ENCODE measurements at regions not wholly inside any gene's neighbourhood (a gene's known extent, or its start where the extent isn't known, plus 50 kb on each side); places are given as distances from the start of the nearest gene placed in this dataset.

GRCh38 chr6:28734443-28734959 lies 189.3 kb downstream of the TRIM27 start:
- Histone ChIP-seq H3K4me3 (ENCODE audit: low read length) (no peak overlapping the region), H3K4me2 (ENCODE audit: low read depth, low read length) (no peak overlapping the region)
- no peak for DNase-seq

DNA sequence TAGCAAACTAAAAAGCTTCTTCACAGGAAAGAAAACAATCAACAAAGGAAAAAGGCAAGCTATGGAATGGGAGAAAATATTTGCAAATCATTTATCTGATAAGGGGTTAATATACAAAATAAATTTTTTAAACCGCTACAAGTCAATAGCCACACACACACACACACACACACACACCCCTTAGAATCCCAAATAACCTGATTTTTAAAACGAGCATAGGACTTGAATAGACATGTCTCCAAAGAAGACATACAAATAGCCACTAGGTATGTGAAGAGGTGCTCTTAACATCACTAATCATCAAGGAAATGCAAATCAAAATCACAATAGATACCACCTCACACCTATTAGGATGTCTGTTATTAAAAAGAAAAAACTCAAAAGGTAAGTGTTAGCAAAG lies 187.7 kb downstream of the TRIM27 start:
- H3K27me3 ChIP-seq (replicated peaks; ENCODE audit: insufficient read depth, low read length) = peaks cover 12% of the 10 kb centered on the region
- no peak overlapping the region for H3K27ac ChIP-seq (ENCODE audit: low read length)
- no peak overlapping the region for H3K4me2 ChIP-seq (ENCODE audit: low read depth, low read length)
- H3K4me1 ChIP-seq (ENCODE audit: low read length) = no peaks in the 10 kb centered on the region
- no peaks in the 10 kb centered on the region for H4K20me1 ChIP-seq (ENCODE audit: insufficient read depth, low read length)
- no peak for DNase-seq
- H3K79me2 ChIP-seq (ENCODE audit: low read length) = no peaks in the 10 kb centered on the region
- H3F3A ChIP-seq (ENCODE audit: insufficient read depth, low read length) = no peaks in the 10 kb centered on the region
- no peak overlapping the region for H3K9ac ChIP-seq (ENCODE audit: low read length)
- TF ChIP-seq EZH2 (optimal IDR thresholded peaks at IDR 0.05; ENCODE audit: low read depth, low read length) (no peak), EZH2phosphoT487 (IDR thresholded peaks at IDR 0.05; ENCODE audit: low read length) (no peak)
- TF ChIP-seq, protein P1, sequence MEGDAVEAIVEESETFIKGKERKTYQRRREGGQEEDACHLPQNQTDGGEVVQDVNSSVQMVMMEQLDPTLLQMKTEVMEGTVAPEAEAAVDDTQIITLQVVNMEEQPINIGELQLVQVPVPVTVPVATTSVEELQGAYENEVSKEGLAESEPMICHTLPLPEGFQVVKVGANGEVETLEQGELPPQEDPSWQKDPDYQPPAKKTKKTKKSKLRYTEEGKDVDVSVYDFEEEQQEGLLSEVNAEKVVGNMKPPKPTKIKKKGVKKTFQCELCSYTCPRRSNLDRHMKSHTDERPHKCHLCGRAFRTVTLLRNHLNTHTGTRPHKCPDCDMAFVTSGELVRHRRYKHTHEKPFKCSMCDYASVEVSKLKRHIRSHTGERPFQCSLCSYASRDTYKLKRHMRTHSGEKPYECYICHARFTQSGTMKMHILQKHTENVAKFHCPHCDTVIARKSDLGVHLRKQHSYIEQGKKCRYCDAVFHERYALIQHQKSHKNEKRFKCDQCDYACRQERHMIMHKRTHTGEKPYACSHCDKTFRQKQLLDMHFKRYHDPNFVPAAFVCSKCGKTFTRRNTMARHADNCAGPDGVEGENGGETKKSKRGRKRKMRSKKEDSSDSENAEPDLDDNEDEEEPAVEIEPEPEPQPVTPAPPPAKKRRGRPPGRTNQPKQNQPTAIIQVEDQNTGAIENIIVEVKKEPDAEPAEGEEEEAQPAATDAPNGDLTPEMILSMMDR (IDR thresholded peaks at IDR 0.05; ENCODE audit: low read length) = no peak
- no peaks in the 10 kb centered on the region for H3K9me2 ChIP-seq (replicated peaks; ENCODE audit: insufficient read depth, low read length)
- H2AFZ ChIP-seq (ENCODE audit: low read length) = no peak overlapping the region
- H3K9me3 ChIP-seq (replicated peaks; ENCODE audit: insufficient read depth, low read length) = no peaks in the 10 kb centered on the region
- no peak overlapping the region for H3K4me3 ChIP-seq (ENCODE audit: low read length)
- H3K36me3 ChIP-seq (replicated peaks; ENCODE audit: insufficient read depth, low read length) = no peaks in the 10 kb centered on the region

More at GRCh38 chr6:28734443-28734959, 189.3 kb downstream of the TRIM27 start:
- Histone ChIP-seq H3K9me2 (replicated peaks; ENCODE audit: insufficient read depth, low read length) (no peaks in the 10 kb centered on the region), H3K9me3 (replicated peaks; ENCODE audit: insufficient read depth, low read length) (no peaks in the 10 kb centered on the region), H3K9ac (ENCODE audit: low read length) (no peak overlapping the region), H3F3A (ENCODE audit: insufficient read depth, low read length) (no peaks in the 10 kb centered on the region), H2AFZ (ENCODE audit: low read length) (no peak overlapping the region), H3K36me3 (replicated peaks; ENCODE audit: insufficient read depth, low read length) (no peaks in the 10 kb centered on the region), H3K27ac (ENCODE audit: low read length) (no peak overlapping the region), H3K27me3 (replicated peaks; ENCODE audit: insufficient read depth, low read length) (peaks cover 12% of the 10 kb centered on the region), H4K20me1 (ENCODE audit: insufficient read depth, low read length) (no peaks in the 10 kb centered on the region), H3K4me1 (ENCODE audit: low read length) (no peaks in the 10 kb centered on the region), H3K79me2 (ENCODE audit: low read length) (no peaks in the 10 kb centered on the region)
- no peak for TF ChIP-seq EZH2phosphoT487 (IDR thresholded peaks at IDR 0.05; ENCODE audit: low read length)
- no peak for TF ChIP-seq EZH2 (optimal IDR thresholded peaks at IDR 0.05; ENCODE audit: low read depth, low read length)
- TF ChIP-seq, protein P1 (IDR thresholded peaks at IDR 0.05; ENCODE audit: low read length) = no peak

DNA sequence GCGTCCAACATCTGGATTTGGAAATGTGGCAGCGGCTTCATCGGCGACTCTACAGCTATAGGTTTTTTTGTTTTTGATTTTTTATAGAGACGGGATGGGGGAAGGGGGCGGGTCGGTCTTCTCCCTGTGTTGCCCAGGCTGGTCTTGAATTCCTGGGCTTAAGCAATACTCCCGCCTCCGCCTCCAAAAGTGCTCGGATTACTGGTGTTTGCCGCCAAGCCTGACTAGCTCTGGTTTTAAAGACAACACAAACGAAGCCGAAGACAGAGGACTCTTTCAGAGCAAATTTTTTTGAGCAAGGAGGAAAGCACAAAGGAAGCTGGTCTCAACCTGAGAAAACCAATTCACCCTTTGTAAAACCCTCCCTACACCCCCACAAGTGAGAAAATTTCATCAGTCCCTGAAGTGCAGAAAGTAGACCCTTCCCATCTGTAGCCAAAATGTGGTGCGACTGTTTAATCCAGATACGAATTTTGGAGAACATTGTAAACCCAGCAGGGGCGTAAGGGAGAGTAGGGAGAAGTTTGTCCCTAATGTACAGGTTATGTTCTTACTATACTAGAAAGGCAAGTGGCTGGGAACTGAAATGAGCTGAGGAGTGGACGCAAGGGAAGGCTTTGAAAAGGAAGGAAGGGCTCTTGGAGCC lies 185.9 kb downstream of the TRIM27 start:
- no peaks in the 10 kb centered on the region for H4K20me1 ChIP-seq (ENCODE audit: insufficient read depth, low read length)
- no peak overlapping the region for H3K4me2 ChIP-seq (ENCODE audit: low read depth, low read length)
- H3K36me3 ChIP-seq (replicated peaks; ENCODE audit: insufficient read depth, low read length) = no peaks in the 10 kb centered on the region
- no peak overlapping the region for H3K4me3 ChIP-seq (ENCODE audit: low read length)
- H3K79me2 ChIP-seq (ENCODE audit: low read length) = no peaks in the 10 kb centered on the region
- no peak overlapping the region for H3K27ac ChIP-seq (ENCODE audit: low read length)
- no peak for DNase-seq
- H3K27me3 ChIP-seq (replicated peaks; ENCODE audit: insufficient read depth, low read length) = peaks cover 12% of the 10 kb centered on the region
- H3K9me2 ChIP-seq (replicated peaks; ENCODE audit: insufficient read depth, low read length) = no peaks in the 10 kb centered on the region
- H3F3A ChIP-seq (ENCODE audit: insufficient read depth, low read length) = no peaks in the 10 kb centered on the region
- H3K9me3 ChIP-seq (replicated peaks; ENCODE audit: insufficient read depth, low read length) = no peaks in the 10 kb centered on the region
- TF ChIP-seq EZH2phosphoT487 (IDR thresholded peaks at IDR 0.05; ENCODE audit: low read length) (no peak), EZH2 (optimal IDR thresholded peaks at IDR 0.05; ENCODE audit: low read depth, low read length) (no peak)
- TF ChIP-seq, protein P1 (IDR thresholded peaks at IDR 0.05; ENCODE audit: low read length) = no peak
- no peak overlapping the region for H2AFZ ChIP-seq (ENCODE audit: low read length)
- no peak overlapping the region for H3K9ac ChIP-seq (ENCODE audit: low read length)
- H3K4me1 ChIP-seq (ENCODE audit: low read length) = no peaks in the 10 kb centered on the region
